ENCODE measurements at regions not wholly inside any gene's neighbourhood (a gene's known extent, or its start where the extent isn't known, plus 50 kb on each side); places are given as distances from the start of the nearest gene placed in this dataset.

GRCh38 chr2:74065456-74065855, 80.7 kb downstream of the TET3 start:
- no peak overlapping the region for H3K4me3 ChIP-seq (ENCODE audit: extremely low read depth, insufficient read depth, low read length, poor library complexity, severe bottlenecking)
- H3K36me3 ChIP-seq (ENCODE audit: control insufficient read depth, insufficient read depth, low read length), result peaks cover 8% of the 10 kb centered on the region
- no peaks in the 10 kb centered on the region for H3K4me1 ChIP-seq (ENCODE audit: control insufficient read depth, insufficient read depth, low read length, poor library complexity, severe bottlenecking)
- WGBS, 2 experiments (ENCODE audit: insufficient coverage in 2 of 2), result 94 to 99% methylated on average over 10 of the region's 10 CpGs
- H3K9me3 ChIP-seq (ENCODE audit: control insufficient read depth, low read length), result no peaks in the 10 kb centered on the region
- no peak overlapping the region for H3K27ac ChIP-seq (ENCODE audit: low read depth, low read length, severe bottlenecking)

GRCh38 chr2:74066491-74067203, 81.1 kb downstream of the BOLA3 start:
- H3K4me3 ChIP-seq (ENCODE audit: extremely low read depth, insufficient read depth, low read length, poor library complexity, severe bottlenecking), result no peak overlapping the region
- no peaks in the 10 kb centered on the region for H3K9me3 ChIP-seq (ENCODE audit: control insufficient read depth, low read length)
- no peak overlapping the region for H3K27ac ChIP-seq (ENCODE audit: low read depth, low read length, severe bottlenecking)
- no peaks in the 10 kb centered on the region for H3K4me1 ChIP-seq (ENCODE audit: control insufficient read depth, insufficient read depth, low read length, poor library complexity, severe bottlenecking)
- peaks cover 8% of the 10 kb centered on the region for H3K36me3 ChIP-seq (ENCODE audit: control insufficient read depth, insufficient read depth, low read length)
- WGBS, 2 experiments (ENCODE audit: insufficient coverage in 2 of 2), result 93 to 100% methylated on average over 1 to 2 of the region's 3 CpGs

GRCh38 chr2:74067221-74067747, 80.4 kb downstream of the BOLA3 start:
- H3K4me3 ChIP-seq (ENCODE audit: extremely low read depth, insufficient read depth, low read length, poor library complexity, severe bottlenecking), result no peak overlapping the region
- no peaks in the 10 kb centered on the region for H3K4me1 ChIP-seq (ENCODE audit: control insufficient read depth, insufficient read depth, low read length, poor library complexity, severe bottlenecking)
- 80 to 86% methylated on average over 1 to 2 of the region's 4 CpGs for WGBS, 2 experiments (ENCODE audit: insufficient coverage in 2 of 2)
- H3K9me3 ChIP-seq (ENCODE audit: control insufficient read depth, low read length), result no peaks in the 10 kb centered on the region
- H3K36me3 ChIP-seq (ENCODE audit: control insufficient read depth, insufficient read depth, low read length), result peaks cover 8% of the 10 kb centered on the region
- no peak overlapping the region for H3K27ac ChIP-seq (ENCODE audit: low read depth, low read length, severe bottlenecking)

- H3K4me1 ChIP-seq (ENCODE audit: control insufficient read depth, insufficient read depth, low read length, poor library complexity, severe bottlenecking), result no peaks in the 10 kb centered on the region
- no peak overlapping the region for H3K27ac ChIP-seq (ENCODE audit: low read depth, low read length, severe bottlenecking)
- H3K9me3 ChIP-seq (ENCODE audit: control insufficient read depth, low read length), result no peaks in the 10 kb centered on the region
- 100% methylated on average over 1 of the region's 2 CpGs; no CpG with 5 or more reads in 1 of the 2 experiments for WGBS, 2 experiments (ENCODE audit: insufficient coverage in 2 of 2)
- peaks cover 26% of the 10 kb centered on the region for H3K36me3 ChIP-seq (ENCODE audit: control insufficient read depth, insufficient read depth, low read length)
- no peak overlapping the region for H3K4me3 ChIP-seq (ENCODE audit: extremely low read depth, insufficient read depth, low read length, poor library complexity, severe bottlenecking)
These were observed 76.7 kb downstream of the BOLA3 start for GRCh38 chr2:74070991-74071390.

GRCh38 chr2:74071426-74071825, 76.3 kb downstream of the BOLA3 start:
- H3K4me1 ChIP-seq (ENCODE audit: control insufficient read depth, insufficient read depth, low read length, poor library complexity, severe bottlenecking), result no peaks in the 10 kb centered on the region
- H3K9me3 ChIP-seq (ENCODE audit: control insufficient read depth, low read length), result no peaks in the 10 kb centered on the region
- no peak overlapping the region for H3K27ac ChIP-seq (ENCODE audit: low read depth, low read length, severe bottlenecking)
- H3K36me3 ChIP-seq (ENCODE audit: control insufficient read depth, insufficient read depth, low read length), result peaks cover 30% of the 10 kb centered on the region
- no peak overlapping the region for H3K4me3 ChIP-seq (ENCODE audit: extremely low read depth, insufficient read depth, low read length, poor library complexity, severe bottlenecking)
- no CpG with 5 or more reads among the region's 4 CpGs for whole genome bisulfite sequencing, 2 experiments (ENCODE audit: insufficient coverage in 2 of 2)

- Histone ChIP-seq H3K36me3 (ENCODE audit: control insufficient read depth, insufficient read depth, low read length) (peaks cover 34% of the 10 kb centered on the region), H3K4me3 (ENCODE audit: extremely low read depth, insufficient read depth, low read length, poor library complexity, severe bottlenecking) (no peak overlapping the region), H3K4me1 (ENCODE audit: control insufficient read depth, insufficient read depth, low read length, poor library complexity, severe bottlenecking) (peaks cover 8% of the 10 kb centered on the region), H3K27ac (ENCODE audit: low read depth, low read length, severe bottlenecking) (no peak overlapping the region), H3K9me3 (ENCODE audit: control insufficient read depth, low read length) (no peaks in the 10 kb centered on the region)
- WGBS, 2 experiments (ENCODE audit: insufficient coverage in 2 of 2), result no CpG with 5 or more reads among the region's 1 CpG
These were observed 75.1 kb downstream of the BOLA3 start for GRCh38 chr2:74072565-74072964.

GRCh38 chr2:74074487-74074886, 73.2 kb downstream of the BOLA3 start:
- H3K36me3 ChIP-seq (ENCODE audit: control insufficient read depth, insufficient read depth, low read length), result peaks cover 32% of the 10 kb centered on the region
- H3K27ac ChIP-seq (ENCODE audit: low read depth, low read length, severe bottlenecking), result no peak overlapping the region
- H3K4me3 ChIP-seq (ENCODE audit: extremely low read depth, insufficient read depth, low read length, poor library complexity, severe bottlenecking), result no peak overlapping the region
- WGBS, 2 experiments (ENCODE audit: insufficient coverage in 2 of 2), result 94% methylated on average over 3 of the region's 4 CpGs
- H3K9me3 ChIP-seq (ENCODE audit: control insufficient read depth, low read length), result no peaks in the 10 kb centered on the region
- peaks cover 8% of the 10 kb centered on the region for H3K4me1 ChIP-seq (ENCODE audit: control insufficient read depth, insufficient read depth, low read length, poor library complexity, severe bottlenecking)

GRCh38 chr2:74076074-74076470, 71.6 kb downstream of the BOLA3 start:
- H3K27ac ChIP-seq (ENCODE audit: low read depth, low read length, severe bottlenecking), result no peak overlapping the region
- peaks cover 8% of the 10 kb centered on the region for H3K4me1 ChIP-seq (ENCODE audit: control insufficient read depth, insufficient read depth, low read length, poor library complexity, severe bottlenecking)
- H3K36me3 ChIP-seq (ENCODE audit: control insufficient read depth, insufficient read depth, low read length), result peaks cover 42% of the 10 kb centered on the region
- no peak overlapping the region for H3K4me3 ChIP-seq (ENCODE audit: extremely low read depth, insufficient read depth, low read length, poor library complexity, severe bottlenecking)
- H3K9me3 ChIP-seq (ENCODE audit: control insufficient read depth, low read length), result no peaks in the 10 kb centered on the region
- WGBS, 2 experiments (ENCODE audit: insufficient coverage in 2 of 2), result 100% methylated on average over 1 of the region's 1 CpG; no CpG with 5 or more reads in 1 of the 2 experiments

- no peaks in the 10 kb centered on the region for H3K9me3 ChIP-seq (ENCODE audit: control insufficient read depth, low read length)
- H3K4me3 ChIP-seq (ENCODE audit: extremely low read depth, insufficient read depth, low read length, poor library complexity, severe bottlenecking), result no peak overlapping the region
- WGBS, 2 experiments (ENCODE audit: insufficient coverage in 2 of 2), result 76 to 85% methylated on average over 7 of the region's 7 CpGs
- H3K36me3 ChIP-seq (ENCODE audit: control insufficient read depth, insufficient read depth, low read length), result peaks cover 52% of the 10 kb centered on the region
- peaks cover 8% of the 10 kb centered on the region for H3K4me1 ChIP-seq (ENCODE audit: control insufficient read depth, insufficient read depth, low read length, poor library complexity, severe bottlenecking)
- no peak overlapping the region for H3K27ac ChIP-seq (ENCODE audit: low read depth, low read length, severe bottlenecking)
These were observed 70.1 kb downstream of the BOLA3 start for GRCh38 chr2:74077636-74078035.

GRCh38 chr2:74078466-74078865, 69.2 kb downstream of the BOLA3 start:
- no peak overlapping the region for H3K27ac ChIP-seq (ENCODE audit: low read depth, low read length, severe bottlenecking)
- no peaks in the 10 kb centered on the region for H3K9me3 ChIP-seq (ENCODE audit: control insufficient read depth, low read length)
- peaks cover 8% of the 10 kb centered on the region for H3K4me1 ChIP-seq (ENCODE audit: control insufficient read depth, insufficient read depth, low read length, poor library complexity, severe bottlenecking)
- H3K4me3 ChIP-seq (ENCODE audit: extremely low read depth, insufficient read depth, low read length, poor library complexity, severe bottlenecking), result no peak overlapping the region
- peaks cover 54% of the 10 kb centered on the region for H3K36me3 ChIP-seq (ENCODE audit: control insufficient read depth, insufficient read depth, low read length)

- Histone ChIP-seq H3K4me3 (ENCODE audit: extremely low read depth, insufficient read depth, low read length, poor library complexity, severe bottlenecking) (no peak overlapping the region), H3K36me3 (ENCODE audit: control insufficient read depth, insufficient read depth, low read length) (peaks cover 57% of the 10 kb centered on the region), H3K4me1 (ENCODE audit: control insufficient read depth, insufficient read depth, low read length, poor library complexity, severe bottlenecking) (peaks cover 8% of the 10 kb centered on the region), H3K27ac (ENCODE audit: low read depth, low read length, severe bottlenecking) (no peak overlapping the region), H3K9me3 (ENCODE audit: control insufficient read depth, low read length) (no peaks in the 10 kb centered on the region)
- WGBS, 2 experiments (ENCODE audit: insufficient coverage in 2 of 2), result 90 to 96% methylated on average over 6 to 7 of the region's 8 CpGs
These were observed 68.0 kb downstream of the BOLA3 start for GRCh38 chr2:74079522-74080341.

All from mesodermal cell (in vitro differentiated cells).